Osteocyte (in vitro differentiated cells): ENCODE measurements at regions not wholly inside any gene's neighbourhood (a gene's known extent, or its start where the extent isn't known, plus 50 kb on each side); places are given as distances from the start of the nearest gene placed in this dataset.
A peak's percentile ranks its signal among the peaks of the same experiment; 100 is the strongest.

ENCODE experiments used
- DNase-seq: peaks from one replicate; pipeline ENCODE4 v3.0.0; 2021; ENCODE audit warnings: mixed read lengths; ENCODE audit not compliant: unreplicated experiment; ENCODE audit errors: extremely low spot score
- H3K27ac Mint-ChIP-seq: one replicate; pipeline ENCODE4 v1.8.0; 2021; ENCODE audit warnings: mild to moderate bottlenecking, mixed read lengths; ENCODE audit not compliant: unreplicated experiment
- H3K27me3 Mint-ChIP-seq: one replicate; pipeline ENCODE4 v1.8.0; 2021; ENCODE audit warnings: mixed read lengths; ENCODE audit not compliant: unreplicated experiment
- H3K36me3 Mint-ChIP-seq: one replicate; pipeline ENCODE4 v1.8.0; 2021; ENCODE audit warnings: mixed read lengths; ENCODE audit not compliant: unreplicated experiment
- H3K4me1 Mint-ChIP-seq: one replicate; pipeline ENCODE4 v1.8.0; 2021; ENCODE audit warnings: mixed read lengths; ENCODE audit not compliant: unreplicated experiment
- H3K4me3 Mint-ChIP-seq: one replicate; pipeline ENCODE4 v1.8.0; 2021; ENCODE audit warnings: mild to moderate bottlenecking, moderate library complexity, mixed read lengths; ENCODE audit not compliant: unreplicated experiment
- H3K9me3 Mint-ChIP-seq: one replicate; pipeline ENCODE4 v1.8.0; 2021; ENCODE audit warnings: mixed read lengths; ENCODE audit not compliant: unreplicated experiment
- TF ChIP-seq, protein P1 (sequence below): fragments of 200-600 bp; sonication (generic); IDR thresholded peaks from 2 replicates; pipeline ENCODE4 v1.5.0; 2021; ENCODE audit warnings: antibody characterized with exemption, mild to moderate bottlenecking, moderate library complexity

- TF ChIP-seq, protein P1, sequence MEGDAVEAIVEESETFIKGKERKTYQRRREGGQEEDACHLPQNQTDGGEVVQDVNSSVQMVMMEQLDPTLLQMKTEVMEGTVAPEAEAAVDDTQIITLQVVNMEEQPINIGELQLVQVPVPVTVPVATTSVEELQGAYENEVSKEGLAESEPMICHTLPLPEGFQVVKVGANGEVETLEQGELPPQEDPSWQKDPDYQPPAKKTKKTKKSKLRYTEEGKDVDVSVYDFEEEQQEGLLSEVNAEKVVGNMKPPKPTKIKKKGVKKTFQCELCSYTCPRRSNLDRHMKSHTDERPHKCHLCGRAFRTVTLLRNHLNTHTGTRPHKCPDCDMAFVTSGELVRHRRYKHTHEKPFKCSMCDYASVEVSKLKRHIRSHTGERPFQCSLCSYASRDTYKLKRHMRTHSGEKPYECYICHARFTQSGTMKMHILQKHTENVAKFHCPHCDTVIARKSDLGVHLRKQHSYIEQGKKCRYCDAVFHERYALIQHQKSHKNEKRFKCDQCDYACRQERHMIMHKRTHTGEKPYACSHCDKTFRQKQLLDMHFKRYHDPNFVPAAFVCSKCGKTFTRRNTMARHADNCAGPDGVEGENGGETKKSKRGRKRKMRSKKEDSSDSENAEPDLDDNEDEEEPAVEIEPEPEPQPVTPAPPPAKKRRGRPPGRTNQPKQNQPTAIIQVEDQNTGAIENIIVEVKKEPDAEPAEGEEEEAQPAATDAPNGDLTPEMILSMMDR: no peak
- no peaks in the 10 kb centered on the region for H3K27me3 Mint-ChIP-seq
- no peak for DNase-seq
- H3K27ac Mint-ChIP-seq: peak overlapping the region; percentile 95
- no peak overlapping the region for H3K4me3 Mint-ChIP-seq
- peaks cover 5% of the 10 kb centered on the region for H3K9me3 Mint-ChIP-seq
- H3K4me1 Mint-ChIP-seq: peaks cover 33% of the 10 kb centered on the region
- no peaks in the 10 kb centered on the region for H3K36me3 Mint-ChIP-seq
Measured at GRCh38 chr20:17849901-17850683, 118.5 kb downstream of the SNX5 start.

DNA sequence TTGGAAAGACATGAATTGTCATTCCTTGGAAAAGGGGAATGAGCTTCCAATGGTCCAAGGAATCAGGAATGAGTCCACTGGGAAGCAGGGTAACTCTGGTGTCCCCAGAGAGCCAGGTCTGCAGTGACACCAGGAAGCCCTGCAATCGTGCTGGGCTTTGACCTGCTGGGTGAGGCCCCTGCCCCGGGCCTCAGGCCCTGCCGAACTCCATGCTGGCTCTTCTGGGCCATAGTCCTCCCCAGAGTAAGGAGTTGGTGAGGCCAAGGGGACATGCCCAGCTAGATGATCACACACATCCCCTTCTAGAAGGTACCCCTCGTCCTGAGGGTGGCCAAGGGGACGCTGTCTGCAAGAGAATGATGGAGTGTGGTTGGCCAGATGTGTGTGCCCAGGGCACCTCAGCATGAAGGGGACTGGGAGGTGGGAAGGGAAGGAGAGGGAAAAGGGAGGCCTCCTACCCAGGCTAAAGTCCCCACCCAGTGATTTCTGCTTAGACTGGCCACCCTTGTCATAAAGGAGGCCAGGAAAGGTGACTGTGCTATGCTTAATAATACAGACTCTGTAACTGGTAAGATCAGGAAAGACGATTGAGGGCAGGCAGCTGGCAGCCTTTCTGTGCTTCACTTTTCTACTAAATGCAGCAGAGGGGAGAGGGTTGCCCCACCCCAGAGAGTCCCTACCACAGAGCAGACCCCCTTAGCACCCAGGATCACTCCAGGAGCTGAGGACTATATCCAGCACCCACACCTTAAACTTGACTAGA is 119.3 kb downstream of the SNX5 start:
- no peaks in the 10 kb centered on the region for H3K36me3 Mint-ChIP-seq
- H3K9me3 Mint-ChIP-seq: peaks cover 5% of the 10 kb centered on the region
- TF ChIP-seq, protein P1: no peak
- DNase-seq: no peak
- H3K27me3 Mint-ChIP-seq: no peaks in the 10 kb centered on the region
- peak overlapping the region; percentile 95 for H3K27ac Mint-ChIP-seq
- no peak overlapping the region for H3K4me3 Mint-ChIP-seq
- H3K4me1 Mint-ChIP-seq: peaks cover 35% of the 10 kb centered on the region

DNA sequence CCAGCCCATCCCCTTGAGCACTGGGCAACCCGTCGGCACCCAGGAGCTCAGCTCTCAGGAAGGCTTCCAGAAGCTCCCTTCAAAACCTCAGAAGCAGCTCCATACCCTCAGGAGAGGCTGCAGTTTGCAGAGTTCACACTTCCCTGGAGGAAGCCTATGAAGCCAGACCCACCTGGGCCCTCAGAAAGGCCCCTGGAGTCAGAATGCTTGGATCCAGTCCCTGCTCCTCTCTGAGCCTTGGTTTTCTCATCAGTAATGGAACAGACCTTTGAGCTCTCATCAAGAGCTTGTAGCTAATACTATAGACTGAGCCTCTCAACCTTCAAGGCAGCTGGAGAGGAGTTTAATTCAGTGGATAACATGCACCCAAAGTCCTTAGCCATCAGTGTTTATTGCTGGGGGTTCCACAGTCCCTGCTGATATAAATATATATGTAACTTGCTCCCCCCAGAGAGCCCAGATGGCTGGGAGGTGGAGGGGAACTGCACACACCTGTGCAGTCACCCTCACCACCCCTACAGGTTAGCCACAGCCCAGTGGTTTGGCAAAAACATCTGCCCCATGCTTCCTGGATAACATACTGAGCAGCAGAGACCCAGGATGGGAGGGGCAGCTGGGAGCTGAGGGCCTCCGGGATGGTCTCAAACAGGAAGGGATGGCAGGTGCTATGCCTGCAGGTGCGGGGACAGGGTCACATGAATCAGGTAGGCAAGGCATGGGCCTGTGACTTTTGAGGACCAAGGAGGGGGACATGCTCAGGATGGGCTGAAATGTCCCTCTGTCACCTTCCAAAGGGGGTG is 120.1 kb downstream of the SNX5 start:
- TF ChIP-seq, protein P1: no peak
- Mint-ChIP-seq H3K9me3 (peaks cover 5% of the 10 kb centered on the region), H3K27me3 (no peaks in the 10 kb centered on the region), H3K36me3 (no peaks in the 10 kb centered on the region), H3K27ac (peak overlapping the region; percentile 95), H3K4me3 (no peak overlapping the region), H3K4me1 (peaks cover 42% of the 10 kb centered on the region)
- DNase-seq: no peak

DNA sequence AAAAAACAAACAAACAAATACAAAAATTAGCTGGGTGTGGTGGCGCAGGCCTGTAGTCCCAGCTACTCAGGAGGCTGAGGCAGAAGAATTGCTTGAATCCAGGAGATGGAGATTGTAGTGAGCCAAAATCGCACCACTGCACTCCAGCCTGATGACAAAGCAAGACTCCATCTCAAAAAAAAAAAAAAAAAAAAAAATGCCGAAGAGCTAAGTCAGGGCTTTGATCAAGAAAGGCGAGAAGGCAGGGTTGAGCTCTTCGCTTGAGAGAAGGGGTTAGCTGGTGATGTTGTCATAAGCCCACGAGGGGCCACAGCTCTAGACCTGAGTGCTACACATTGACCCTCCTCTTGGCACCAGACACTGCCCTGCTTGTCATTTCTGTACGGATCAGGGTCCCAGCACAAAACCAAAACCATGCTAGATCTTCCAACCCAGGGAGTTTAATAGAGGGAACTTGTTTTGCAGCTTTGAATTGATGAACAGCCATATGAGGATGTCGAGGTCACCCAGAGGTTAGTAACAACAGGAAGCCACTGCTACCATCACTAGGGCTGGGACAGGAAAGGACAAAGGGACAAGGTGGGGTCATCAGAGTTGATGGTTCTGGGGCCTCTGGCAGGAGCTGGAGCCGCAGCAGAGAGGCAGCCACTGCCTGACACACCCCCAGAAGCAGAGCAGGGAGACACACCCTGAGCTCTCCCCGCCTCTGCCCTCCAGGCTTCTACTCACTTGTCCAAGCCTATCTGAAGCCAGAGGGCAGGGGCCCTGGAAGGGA is 122.7 kb downstream of the SNX5 start:
- Mint-ChIP-seq H3K27ac (no peak overlapping the region), H3K27me3 (no peaks in the 10 kb centered on the region), H3K9me3 (peaks cover 5% of the 10 kb centered on the region), H3K4me1 (peaks cover 64% of the 10 kb centered on the region), H3K36me3 (no peaks in the 10 kb centered on the region), H3K4me3 (no peak overlapping the region)
- TF ChIP-seq, protein P1: no peak
- DNase-seq: no peak
